ENCODE measurements at regions not wholly inside any gene's neighbourhood (a gene's known extent, or its start where the extent isn't known, plus 50 kb on each side); places are given as distances from the start of the nearest gene placed in this dataset.

- Histone ChIP-seq H3K79me2 (ENCODE audit: low read depth) (no peaks in the 10 kb centered on the region), H3K27ac (no peak overlapping the region), H3K36me3 (no peaks in the 10 kb centered on the region), H3K4me1 (peaks cover 20% of the 10 kb centered on the region), H3K9ac (no peak overlapping the region), H2AFZ (replicated peaks) (no peak overlapping the region), H4K20me1 (ENCODE audit: low read depth) (no peaks in the 10 kb centered on the region), H3K4me3 (no peak overlapping the region), H3K27me3 (no peaks in the 10 kb centered on the region), H3K9me3 (ENCODE audit: low read depth) (no peaks in the 10 kb centered on the region), H3K4me2 (no peak overlapping the region), H3F3A (ENCODE audit: low read depth) (no peaks in the 10 kb centered on the region)
- TF ChIP-seq EZH2 (IDR thresholded peaks at IDR 0.05): no peak
- no peak for TF ChIP-seq CTCF (IDR thresholded peaks at IDR 0.05)
- no peak for TF ChIP-seq EZH2phosphoT487 (IDR thresholded peaks at IDR 0.05)
- DNase-seq (ENCODE audit: low spot score): no peak
- Mint-ChIP-seq H3K9me3 (peaks cover 5% of the 10 kb centered on the region), H3K4me3 (no peak overlapping the region), H3K27ac (no peak overlapping the region), H3K36me3 (no peaks in the 10 kb centered on the region), H3K4me1 (peaks cover 29% of the 10 kb centered on the region), H3K27me3 (ENCODE audit: insufficient read depth, low read depth) (peaks cover 4% of the 10 kb centered on the region)
Observed at GRCh38 chr11:109958821-109959166, 134.4 kb upstream of the ZC3H12C start.

GRCh38 chr11:109960831-109961230 lies 132.4 kb upstream of the ZC3H12C start:
- Histone ChIP-seq H3K4me2 (no peak overlapping the region), H3K27me3 (no peaks in the 10 kb centered on the region), H3K79me2 (ENCODE audit: low read depth) (no peaks in the 10 kb centered on the region), H3F3A (ENCODE audit: low read depth) (no peaks in the 10 kb centered on the region), H3K4me3 (no peak overlapping the region), H3K27ac (no peak overlapping the region), H2AFZ (replicated peaks) (no peak overlapping the region), H3K36me3 (no peaks in the 10 kb centered on the region), H3K4me1 (peaks cover 20% of the 10 kb centered on the region), H3K9me3 (ENCODE audit: low read depth) (no peaks in the 10 kb centered on the region), H3K9ac (no peak overlapping the region), H4K20me1 (ENCODE audit: low read depth) (no peaks in the 10 kb centered on the region)
- no peak for TF ChIP-seq EZH2phosphoT487 (IDR thresholded peaks at IDR 0.05)
- no peak for TF ChIP-seq CTCF (IDR thresholded peaks at IDR 0.05)
- TF ChIP-seq EZH2 (IDR thresholded peaks at IDR 0.05): no peak
- H3K27me3 Mint-ChIP-seq (ENCODE audit: insufficient read depth, low read depth): peaks cover 4% of the 10 kb centered on the region
- DNase-seq (ENCODE audit: low spot score): peak; percentile 61
- no peak overlapping the region for H3K27ac Mint-ChIP-seq
- H3K4me3 Mint-ChIP-seq: no peak overlapping the region
- H3K4me1 Mint-ChIP-seq: peaks cover 29% of the 10 kb centered on the region
- no peaks in the 10 kb centered on the region for H3K36me3 Mint-ChIP-seq
- peaks cover 5% of the 10 kb centered on the region for H3K9me3 Mint-ChIP-seq

GRCh38 chr11:109961261-109961660 lies 131.9 kb upstream of the ZC3H12C start:
- Histone ChIP-seq H3K79me2 (ENCODE audit: low read depth) (no peaks in the 10 kb centered on the region), H3F3A (ENCODE audit: low read depth) (no peaks in the 10 kb centered on the region), H2AFZ (replicated peaks) (no peak overlapping the region), H3K4me2 (no peak overlapping the region), H3K27ac (no peak overlapping the region), H3K9me3 (ENCODE audit: low read depth) (no peaks in the 10 kb centered on the region), H3K27me3 (no peaks in the 10 kb centered on the region), H4K20me1 (ENCODE audit: low read depth) (no peaks in the 10 kb centered on the region), H3K4me1 (peaks cover 20% of the 10 kb centered on the region), H3K4me3 (no peak overlapping the region), H3K9ac (no peak overlapping the region), H3K36me3 (no peaks in the 10 kb centered on the region)
- peaks cover 29% of the 10 kb centered on the region for H3K4me1 Mint-ChIP-seq
- peaks cover 5% of the 10 kb centered on the region for H3K9me3 Mint-ChIP-seq
- no peak overlapping the region for H3K4me3 Mint-ChIP-seq
- TF ChIP-seq EZH2phosphoT487 (IDR thresholded peaks at IDR 0.05) (no peak), EZH2 (IDR thresholded peaks at IDR 0.05) (no peak), CTCF (IDR thresholded peaks at IDR 0.05) (no peak)
- no peaks in the 10 kb centered on the region for H3K36me3 Mint-ChIP-seq
- peaks cover 4% of the 10 kb centered on the region for H3K27me3 Mint-ChIP-seq (ENCODE audit: insufficient read depth, low read depth)
- no peak overlapping the region for H3K27ac Mint-ChIP-seq
- DNase-seq (ENCODE audit: low spot score): no peak

GRCh38 chr11:109963101-109963500 lies 130.1 kb upstream of the ZC3H12C start:
- Mint-ChIP-seq H3K27me3 (ENCODE audit: insufficient read depth, low read depth) (peaks cover 7% of the 10 kb centered on the region), H3K9me3 (peaks cover 5% of the 10 kb centered on the region), H3K4me1 (peaks cover 29% of the 10 kb centered on the region), H3K4me3 (no peak overlapping the region), H3K27ac (no peak overlapping the region), H3K36me3 (no peaks in the 10 kb centered on the region)
- Histone ChIP-seq H3K79me2 (ENCODE audit: low read depth) (no peaks in the 10 kb centered on the region), H3K27me3 (no peaks in the 10 kb centered on the region), H3K4me3 (no peak overlapping the region), H3K9ac (no peak overlapping the region), H3K4me2 (no peak overlapping the region), H3K4me1 (peaks cover 20% of the 10 kb centered on the region), H3F3A (ENCODE audit: low read depth) (no peaks in the 10 kb centered on the region), H3K36me3 (no peaks in the 10 kb centered on the region), H3K9me3 (ENCODE audit: low read depth) (no peaks in the 10 kb centered on the region), H2AFZ (replicated peaks) (no peak overlapping the region), H3K27ac (no peak overlapping the region), H4K20me1 (ENCODE audit: low read depth) (no peaks in the 10 kb centered on the region)
- peak; percentile 9 for DNase-seq (ENCODE audit: low spot score)
- TF ChIP-seq EZH2phosphoT487 (IDR thresholded peaks at IDR 0.05) (no peak), EZH2 (IDR thresholded peaks at IDR 0.05) (no peak), CTCF (IDR thresholded peaks at IDR 0.05) (no peak)
